NCI-H2196 (cell line): ENCODE measurements at regions not wholly inside any gene's neighbourhood (a gene's known extent, or its start where the extent isn't known, plus 50 kb on each side); places are given as distances from the start of the nearest gene placed in this dataset.

Experiments used
- DNase-seq: peaks from one replicate; lab custom pipeline; 2025; ENCODE audit not compliant: unreplicated experiment; lab: John Stamatoyannopoulos, UW

- DNase-seq, result no peak
Observed at GRCh38 chr3:106255870-106256248, 387.0 kb upstream of the CBLB start.

GRCh38 chr3:106256249-106256957, 387.6 kb upstream of the CBLB start:
- DNase-seq, result no peak

- no peak for DNase-seq
Observed at GRCh38 chr3:106257172-106257571, 388.4 kb upstream of the CBLB start.

GRCh38 chr3:106261396-106261795, 392.6 kb upstream of the CBLB start:
- DNase-seq, result no peak

- no peak for DNase-seq
Observed at GRCh38 chr3:106261915-106262683, 393.3 kb upstream of the CBLB start.

- no peak for DNase-seq
Observed at GRCh38 chr3:106263011-106263410, 394.2 kb upstream of the CBLB start.

GRCh38 chr3:106263546-106263945, 394.7 kb upstream of the CBLB start:
- no peak for DNase-seq

GRCh38 chr3:106265704-106266103, 396.9 kb upstream of the CBLB start:
- DNase-seq, result no peak

GRCh38 chr3:106268696-106269095, 399.9 kb upstream of the CBLB start:
- DNase-seq, result no peak

- no peak for DNase-seq
Observed at GRCh38 chr3:106272302-106272701, 403.5 kb upstream of the CBLB start.

- DNase-seq, result no peak
Observed at GRCh38 chr3:106275592-106275991, 406.8 kb upstream of the CBLB start.

- DNase-seq, result no peak
Observed at GRCh38 chr3:106276151-106276550, 407.3 kb upstream of the CBLB start.

GRCh38 chr3:106276755-106277612, 408.2 kb upstream of the CBLB start:
- no peak for DNase-seq

GRCh38 chr3:106277731-106278130, 408.9 kb upstream of the CBLB start:
- DNase-seq, result no peak

- no peak for DNase-seq
Observed at GRCh38 chr3:106281221-106281620, 412.4 kb upstream of the CBLB start.

GRCh38 chr3:106282943-106283342, 414.1 kb upstream of the CBLB start:
- DNase-seq, result no peak

GRCh38 chr3:106288781-106289180, 420.0 kb upstream of the CBLB start:
- DNase-seq, result no peak

- DNase-seq, result no peak
Observed at GRCh38 chr3:106290304-106290997, 421.6 kb upstream of the CBLB start.

- no peak for DNase-seq
Observed at GRCh38 chr3:106293161-106293560, 424.3 kb upstream of the CBLB start.

- no peak for DNase-seq
Observed at GRCh38 chr3:106294121-106294520, 425.3 kb upstream of the CBLB start.

GRCh38 chr3:106296062-106296461, 427.2 kb upstream of the CBLB start:
- DNase-seq, result no peak
